Transverse colon (tissue), 4 donors: ENCODE measurements at regions not wholly inside any gene's neighbourhood (a gene's known extent, or its start where the extent isn't known, plus 50 kb on each side); places are given as distances from the start of the nearest gene placed in this dataset.

Experiments used
- DNase-seq: peaks from one replicate; pipeline ENCODE4 v3.0.0-alpha.2; 2019
- H3K27ac ChIP-seq, 4 donors: fragments of 200-600 bp; sonication (generic); 2 replicates each; pipeline ENCODE4 v1.5.1; 2016 to 2018; ENCODE audit warnings: inconsistent platforms in 4 of 4
- H3K27me3 ChIP-seq: fragments of 200-600 bp; sonication (generic); 2 replicates; pipeline ENCODE4 v1.5.1; 2017; ENCODE audit warnings: inconsistent platforms
- H3K36me3 ChIP-seq, 4 donors: fragments of 200-600 bp; sonication (generic); 2 replicates each; pipeline ENCODE4 v1.5.1; 2017 to 2019; ENCODE audit warnings: inconsistent platforms in 4 of 4
- H3K4me1 ChIP-seq, 4 donors: fragments of 200-600 bp; sonication (generic); 2 replicates each; pipeline ENCODE4 v1.5.1; 2017 to 2020; ENCODE audit warnings: inconsistent platforms in 4 of 4
- H3K4me3 ChIP-seq, 4 donors: fragments of 200-600 bp; sonication (generic); 1 replicate in 1 of 4; 2 replicates in 3 of 4; pipeline versions ENCODE4 v1.5.1 to v1.6.1; 2017 to 2019; ENCODE audit warnings: inconsistent platforms in 4 of 4
- H3K9me3 ChIP-seq, 2 donors: fragments of 200-600 bp; sonication (generic); 2 replicates each; pipeline ENCODE4 v1.5.1; 2017 to 2019; ENCODE audit warnings: inconsistent platforms in 2 of 2
- EP300 ChIP-seq: sonication (generic); formaldehyde crosslinking; IDR thresholded peaks from one replicate; pipeline ENCODE4 v1.6.1; 2017; ENCODE audit warnings: antibody characterized with exemption, low read depth
- POLR2A ChIP-seq: fragments of 450-650 bp; IDR thresholded peaks from one replicate; pipeline ENCODE4 v1.6.1; 2016; ENCODE audit warnings: antibody characterized with exemption, mild to moderate bottlenecking, moderate library complexity
- POLR2AphosphoS5 ChIP-seq, 3 donors: sonication (generic); formaldehyde crosslinking; IDR thresholded peaks; one replicate each; pipeline ENCODE4 v1.6.1; 2016; ENCODE audit warnings: antibody characterized with exemption in 3 of 3
- WGBS, 2 donors: methylation state at CpG; one replicate each; pipeline ENCODE4 v1.1.5; 2018; ENCODE audit warnings: low coverage in 1 of 2; 5-methylcytosine and 5-hydroxymethylcytosine counted together
- in situ Hi-C, 4 donors: fragments of 200-750 bp; cut with MboI; loops; one replicate each; pipeline versions ENCODE4 v1.15.0 to v1.15.1; 2017; ENCODE audit warnings: low sequenced_read_pairs in 3 of 4, low pct_ligation_motif_present in 1 of 4, low pct_unique_long_range_greater_than_20kb in 1 of 4
- intact Hi-C: fragments of 100-400 bp; cut with DNase I; formaldehyde crosslinking; loops from one replicate; pipeline ENCODE4 v1.15.1; 2023; ENCODE audit warnings: low total_unique reads
- TF ChIP-seq, protein P1 (sequence below), 5 experiments: fragments of 200-600 bp in 3 of 5; fragments of 450-650 bp in 2 of 5; sonication (generic) in 3 of 5; IDR thresholded peaks; 1 replicate in 2 of 5; 2 replicates in 3 of 5; pipeline ENCODE4 v1.5.1; 2016 to 2017; ENCODE audit warnings: antibody characterized with exemption in 5 of 5, inconsistent platforms in 3 of 5, mild to moderate bottlenecking in 2 of 5, moderate library complexity in 1 of 5

DNA sequence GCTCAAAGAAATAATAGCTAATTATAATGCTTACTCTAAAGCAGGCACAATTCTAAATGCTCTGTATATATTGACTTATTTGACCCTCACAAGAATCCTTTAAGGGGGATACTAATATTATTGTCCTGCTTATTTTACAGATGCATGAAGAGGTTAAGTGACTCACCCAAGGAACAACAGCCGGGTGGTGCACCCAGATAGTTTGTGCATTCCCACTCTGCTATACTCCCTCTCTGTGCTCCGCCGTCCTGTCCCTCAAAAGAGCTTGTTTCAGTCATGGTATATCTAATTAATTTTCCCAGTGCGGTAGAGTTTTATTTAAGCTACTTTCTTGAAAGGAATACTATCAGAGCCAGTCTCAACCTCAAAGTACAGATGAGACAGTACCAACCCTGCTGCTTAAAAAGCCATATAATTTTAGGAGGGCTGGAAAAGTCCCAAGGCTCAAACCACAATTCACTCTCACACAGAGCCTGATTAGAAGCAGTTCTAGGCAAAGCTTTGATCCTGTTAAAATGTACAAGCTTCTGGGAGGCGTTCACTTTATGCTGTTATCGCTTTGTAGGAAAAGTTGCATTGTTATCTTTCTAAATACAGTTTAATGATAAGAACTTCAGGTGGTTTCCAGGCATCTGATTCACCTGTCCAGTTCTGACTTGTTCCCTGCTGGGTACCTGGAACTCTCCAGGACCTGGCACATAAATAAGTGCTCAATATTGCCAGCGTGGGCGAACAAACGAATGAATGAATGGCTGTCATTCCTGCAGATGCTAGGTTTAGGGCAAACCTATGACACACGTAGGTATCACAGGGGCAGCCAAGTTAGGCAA, 261.5 kb upstream of the KLF14 start:
- in situ Hi-C loops (loop anchor here in 1 of 4 donors (10.0 kb wide), 1 partner anchor 91 kb away; no protein-coding TSS in a partner anchor), intact Hi-C loops (no loop called here)
- H3K4me3 ChIP-seq: no peak overlapping the region
- TF ChIP-seq POLR2AphosphoS5 (IDR thresholded peaks at IDR 0.05) (no peak), POLR2A (no peak), EP300 (no peak)
- TF ChIP-seq, protein P1, sequence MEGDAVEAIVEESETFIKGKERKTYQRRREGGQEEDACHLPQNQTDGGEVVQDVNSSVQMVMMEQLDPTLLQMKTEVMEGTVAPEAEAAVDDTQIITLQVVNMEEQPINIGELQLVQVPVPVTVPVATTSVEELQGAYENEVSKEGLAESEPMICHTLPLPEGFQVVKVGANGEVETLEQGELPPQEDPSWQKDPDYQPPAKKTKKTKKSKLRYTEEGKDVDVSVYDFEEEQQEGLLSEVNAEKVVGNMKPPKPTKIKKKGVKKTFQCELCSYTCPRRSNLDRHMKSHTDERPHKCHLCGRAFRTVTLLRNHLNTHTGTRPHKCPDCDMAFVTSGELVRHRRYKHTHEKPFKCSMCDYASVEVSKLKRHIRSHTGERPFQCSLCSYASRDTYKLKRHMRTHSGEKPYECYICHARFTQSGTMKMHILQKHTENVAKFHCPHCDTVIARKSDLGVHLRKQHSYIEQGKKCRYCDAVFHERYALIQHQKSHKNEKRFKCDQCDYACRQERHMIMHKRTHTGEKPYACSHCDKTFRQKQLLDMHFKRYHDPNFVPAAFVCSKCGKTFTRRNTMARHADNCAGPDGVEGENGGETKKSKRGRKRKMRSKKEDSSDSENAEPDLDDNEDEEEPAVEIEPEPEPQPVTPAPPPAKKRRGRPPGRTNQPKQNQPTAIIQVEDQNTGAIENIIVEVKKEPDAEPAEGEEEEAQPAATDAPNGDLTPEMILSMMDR (IDR thresholded peaks at IDR 0.05): no peak
- H3K27me3 ChIP-seq: no peaks in the 10 kb centered on the region
- H3K4me1 ChIP-seq: peaks cover 31 to 94% (median 66%) of the 10 kb centered on the region in 4 donors
- no peak for DNase-seq
- 32 to 44% methylated on average over 8 to 10 of the region's 10 CpGs for WGBS, 2 donors
- no peaks in the 10 kb centered on the region for H3K9me3 ChIP-seq
- peak overlapping the region; percentile 79 to 86 (median 81) for H3K27ac ChIP-seq
- H3K36me3 ChIP-seq: no peaks in the 10 kb centered on the region

DNA sequence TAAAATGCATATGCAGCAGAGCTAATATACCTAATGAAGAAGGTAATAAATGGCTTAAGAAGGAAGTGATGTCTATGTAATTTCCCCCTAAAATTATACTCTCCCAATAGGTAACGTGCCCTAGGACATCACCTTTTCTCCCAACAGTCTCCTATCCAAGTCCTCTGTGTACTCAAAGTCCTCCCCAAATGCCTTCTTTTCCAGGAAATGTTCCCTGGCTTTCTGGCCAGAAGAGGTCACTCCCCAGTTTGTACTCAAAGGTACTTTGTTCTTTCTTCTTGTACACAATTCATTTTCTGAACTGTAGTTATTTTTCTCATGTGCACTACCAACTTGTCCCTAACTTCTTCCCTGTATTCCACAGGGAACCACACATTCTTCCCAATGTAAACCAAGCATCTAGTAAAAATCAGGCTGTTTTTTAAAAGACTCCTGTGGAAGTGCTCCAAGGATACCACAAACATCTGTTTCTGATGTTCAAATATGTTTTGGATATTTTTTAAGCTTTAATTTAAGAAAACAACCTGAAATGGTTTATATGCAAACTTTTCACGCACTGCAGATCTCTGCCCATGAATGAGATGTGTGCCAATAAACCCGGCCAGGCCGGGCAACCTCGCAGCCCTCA, 262.3 kb upstream of the KLF14 start:
- intact Hi-C loops: no loop called here
- 17 to 60% methylated on average over 1 to 5 of the region's 5 CpGs for WGBS, 2 donors
- peak overlapping the region in 2 of 4 donors; percentile 1 to 7 for H3K4me3 ChIP-seq
- DNase-seq: no peak
- no peaks in the 10 kb centered on the region for H3K9me3 ChIP-seq
- peak overlapping the region; percentile 79 to 86 (median 81) for H3K27ac ChIP-seq
- in situ Hi-C loops: loop anchor here in 1 of 4 donors (10.0 kb wide), 1 partner anchor 92 kb away; no protein-coding TSS in a partner anchor
- no peaks in the 10 kb centered on the region for H3K27me3 ChIP-seq
- H3K36me3 ChIP-seq: no peaks in the 10 kb centered on the region
- H3K4me1 ChIP-seq: peaks cover 31 to 91% (median 64%) of the 10 kb centered on the region in 4 donors
- TF ChIP-seq, protein P1 (IDR thresholded peaks at IDR 0.05): no peak
- TF ChIP-seq EP300: peak; percentile 45
- no peak for TF ChIP-seq POLR2A
- peak in 1 of 3 donors; percentile 14 for TF ChIP-seq POLR2AphosphoS5 (IDR thresholded peaks at IDR 0.05)

DNA sequence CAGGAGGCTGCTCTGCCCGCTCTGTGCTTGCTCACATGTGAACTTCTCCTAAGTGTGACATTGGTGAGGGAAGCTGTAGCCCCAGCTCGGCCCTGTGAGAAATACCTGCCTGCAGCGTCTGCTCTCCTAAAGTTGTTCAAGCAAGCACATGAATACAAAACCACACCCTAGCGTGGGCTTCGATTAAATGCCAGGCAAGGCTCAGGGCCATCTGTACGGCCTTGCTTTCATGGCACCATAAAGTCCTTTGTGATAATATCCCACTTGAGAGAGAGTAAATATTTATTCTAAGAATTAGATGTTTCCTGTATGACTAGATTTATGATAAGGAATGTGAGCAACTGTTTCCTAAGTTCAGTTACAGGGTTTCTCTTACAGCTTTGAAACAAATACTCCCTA, 262.8 kb upstream of the KLF14 start:
- peak; percentile 81 for DNase-seq
- Histone ChIP-seq H3K4me1 (peaks cover 31 to 87% (median 64%) of the 10 kb centered on the region in 4 donors), H3K27ac (peak overlapping the region; percentile 79 to 86 (median 81)), H3K4me3 (peak overlapping the region in 1 of 4 donors; percentile 7), H3K9me3 (no peaks in the 10 kb centered on the region), H3K27me3 (no peaks in the 10 kb centered on the region), H3K36me3 (no peaks in the 10 kb centered on the region)
- intact Hi-C loops (no loop called here), in situ Hi-C loops (loop anchor here in 1 of 4 donors (10.0 kb wide), 1 partner anchor 92 kb away; no protein-coding TSS in a partner anchor)
- TF ChIP-seq EP300 (no peak), POLR2A (peak; percentile 40), POLR2AphosphoS5 (IDR thresholded peaks at IDR 0.05) (peak in 2 of 3 donors; percentile 62 to 75)
- 0 to 17% methylated on average over 1 to 6 of the region's 6 CpGs for WGBS, 2 donors

DNA sequence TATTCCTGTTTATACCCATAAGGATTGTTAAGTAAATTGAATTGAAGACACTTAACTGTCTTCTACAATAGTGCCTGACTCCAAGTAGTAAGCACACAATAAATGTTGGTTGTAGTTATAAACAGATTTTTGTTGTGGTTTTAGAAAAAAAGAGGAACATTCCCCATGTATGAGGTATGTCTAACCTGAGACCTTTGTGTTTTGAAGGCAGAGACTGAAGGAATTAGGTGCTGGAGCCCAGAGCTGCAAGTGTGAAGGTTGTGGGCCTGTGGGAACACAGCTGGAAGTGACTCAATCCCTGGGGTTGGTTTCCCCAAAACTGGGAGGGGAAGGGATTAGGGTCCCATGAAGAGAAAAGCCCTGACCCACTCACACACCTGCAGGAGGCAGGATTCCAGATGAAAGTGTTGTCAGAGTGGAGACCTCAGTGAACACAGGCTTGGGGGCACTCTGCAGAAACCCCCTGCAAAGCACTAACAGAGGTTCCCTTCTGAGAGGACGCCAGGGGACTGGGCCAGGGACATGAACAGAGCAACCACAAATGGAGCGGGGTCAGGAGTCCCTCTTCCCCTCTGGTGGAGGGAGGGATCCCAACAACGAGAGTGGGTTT, 265.1 kb upstream of the KLF14 start:
- peaks cover 0 to 4% of the 10 kb centered on the region in 2 donors for H3K9me3 ChIP-seq
- intact Hi-C loops (no loop called here), in situ Hi-C loops (loop anchor here in 1 of 4 donors (10.0 kb wide), 1 partner anchor 94 kb away; no protein-coding TSS in a partner anchor)
- no peak for TF ChIP-seq POLR2AphosphoS5 (IDR thresholded peaks at IDR 0.05)
- no peak for TF ChIP-seq EP300
- no peaks in the 10 kb centered on the region for H3K27me3 ChIP-seq
- peak overlapping the region in 3 of 4 donors; percentile 50 to 54 (median 53) for H3K27ac ChIP-seq
- H3K4me1 ChIP-seq: peaks cover 29 to 78% (median 62%) of the 10 kb centered on the region in 4 donors
- DNase-seq: no peak
- WGBS, 2 donors: 88% methylated on average over 3 of the region's 3 CpGs; no CpG with 5 or more reads in 1 of the 2 donors
- no peak overlapping the region for H3K4me3 ChIP-seq
- H3K36me3 ChIP-seq: no peaks in the 10 kb centered on the region
